CD4-positive, alpha-beta T cell treated with Interleukin-10 for 1 hour (primary cell): ENCODE measurements at regions not wholly inside any gene's neighbourhood (a gene's known extent, or its start where the extent isn't known, plus 50 kb on each side); places are given as distances from the start of the nearest gene placed in this dataset.
"Not testable (repeated sequence)": the region's sequence is repeated elsewhere in the genome, so short reads cannot be mapped to it uniquely, and the experiment has no call there.

Source experiments
- DNase-seq: peaks from one replicate; pipeline ENCODE4 v3.0.0-alpha.2; 2020

DNA sequence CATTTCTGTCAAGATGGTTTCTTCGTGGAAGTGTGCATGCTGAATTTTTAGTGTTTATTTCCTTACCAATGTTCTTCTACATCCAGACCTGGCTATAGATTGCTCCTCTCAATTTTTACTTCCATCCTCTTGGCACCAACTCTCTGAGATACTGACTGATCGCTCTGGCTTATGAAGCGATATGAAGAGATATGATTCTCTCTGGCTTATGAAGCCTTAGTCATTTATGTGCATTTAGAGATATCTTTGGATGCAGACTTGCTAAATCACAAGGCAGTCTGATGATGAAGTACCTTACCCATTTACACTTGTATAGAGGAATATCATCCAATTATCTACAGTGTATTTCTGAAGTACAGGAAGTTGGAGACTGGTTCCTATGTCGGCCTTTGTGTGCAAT lies 295.4 kb upstream of the STXBP5 start:
- DNase-seq, result no peak

DNA sequence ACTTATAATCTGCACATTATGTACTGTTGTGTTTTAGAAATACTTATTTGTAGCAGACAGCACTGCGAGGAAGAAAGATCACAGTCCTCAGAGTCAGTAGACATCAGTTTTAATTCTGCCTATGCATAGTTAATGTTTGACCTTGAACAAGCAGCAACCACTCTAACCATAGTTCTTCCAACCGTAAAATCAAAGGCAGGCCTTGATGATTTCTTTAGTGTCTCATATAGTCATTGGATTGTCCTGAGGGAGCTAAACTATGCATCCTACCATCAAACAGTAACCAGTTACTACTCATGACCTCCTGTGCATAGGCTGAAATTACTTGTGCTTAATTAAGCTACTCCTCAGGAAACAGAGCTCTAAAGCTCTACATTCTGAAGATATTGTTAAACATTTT lies 294.8 kb upstream of the STXBP5 start:
- no peak for DNase-seq

DNA sequence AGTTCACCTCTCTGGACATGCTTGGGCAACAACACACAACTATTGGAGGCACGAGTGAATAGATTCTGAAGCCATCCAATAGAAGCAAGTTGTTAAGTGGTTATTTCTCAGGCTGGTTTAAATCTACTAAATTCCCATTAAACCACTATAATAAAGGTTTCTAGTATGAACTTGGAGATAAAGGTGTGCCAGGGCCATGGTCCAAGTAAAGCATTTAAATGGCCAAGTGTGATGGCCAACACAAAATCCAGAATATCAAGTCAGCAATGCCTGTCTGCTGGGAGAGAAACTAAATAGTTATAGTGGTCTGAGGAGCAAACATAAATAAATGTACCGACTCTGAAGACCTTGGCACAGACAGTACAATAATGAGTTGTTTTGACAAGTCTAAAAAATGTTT lies 294.3 kb upstream of the STXBP5 start:
- no peak for DNase-seq

DNA sequence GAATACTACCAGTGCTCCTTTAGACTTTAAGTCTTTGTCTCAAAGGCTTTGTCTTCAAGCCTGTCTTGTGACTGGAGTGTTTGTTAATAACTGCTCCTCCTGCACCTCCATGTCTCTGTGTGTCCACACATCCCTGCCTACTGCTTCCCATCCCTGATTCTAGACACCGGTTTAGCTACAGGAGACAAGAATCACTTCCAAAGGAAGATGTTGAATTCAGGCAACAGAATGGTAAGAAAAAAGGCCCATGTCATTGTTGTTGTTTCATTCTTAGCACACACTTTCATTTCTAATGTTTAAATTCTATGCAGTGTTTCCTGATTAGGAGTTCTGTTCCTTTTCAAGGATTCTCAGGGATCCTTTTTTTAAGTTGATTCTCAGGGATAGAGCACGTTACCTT lies 293.6 kb upstream of the STXBP5 start:
- no peak for DNase-seq

DNA sequence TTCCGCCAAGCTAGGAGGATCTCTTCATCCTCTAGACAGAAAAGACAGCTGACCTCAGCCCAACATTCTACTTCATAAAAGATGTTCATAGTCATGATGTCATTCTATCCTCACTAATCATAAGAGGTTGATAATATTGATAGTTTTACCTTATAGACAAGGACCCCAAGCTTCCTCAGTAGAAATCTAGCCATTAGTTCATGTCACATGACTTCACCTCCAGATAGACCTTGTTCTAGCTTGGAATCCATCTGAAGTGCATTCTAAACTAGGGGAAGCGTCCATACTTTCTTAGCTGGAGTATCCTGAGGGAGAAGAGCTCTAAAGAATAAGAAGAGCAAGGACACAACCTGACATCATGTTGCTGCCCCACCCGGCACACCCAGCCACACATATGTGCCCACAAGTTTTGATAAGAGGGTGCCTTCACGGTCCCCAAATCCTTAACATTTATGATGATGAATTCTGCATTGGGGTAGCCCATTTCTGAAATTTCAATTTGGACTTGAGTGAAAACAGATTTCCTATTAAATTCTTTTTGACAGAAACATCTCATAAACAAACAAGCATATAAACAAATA lies 292.5 kb upstream of the STXBP5 start:
- no peak for DNase-seq

DNA sequence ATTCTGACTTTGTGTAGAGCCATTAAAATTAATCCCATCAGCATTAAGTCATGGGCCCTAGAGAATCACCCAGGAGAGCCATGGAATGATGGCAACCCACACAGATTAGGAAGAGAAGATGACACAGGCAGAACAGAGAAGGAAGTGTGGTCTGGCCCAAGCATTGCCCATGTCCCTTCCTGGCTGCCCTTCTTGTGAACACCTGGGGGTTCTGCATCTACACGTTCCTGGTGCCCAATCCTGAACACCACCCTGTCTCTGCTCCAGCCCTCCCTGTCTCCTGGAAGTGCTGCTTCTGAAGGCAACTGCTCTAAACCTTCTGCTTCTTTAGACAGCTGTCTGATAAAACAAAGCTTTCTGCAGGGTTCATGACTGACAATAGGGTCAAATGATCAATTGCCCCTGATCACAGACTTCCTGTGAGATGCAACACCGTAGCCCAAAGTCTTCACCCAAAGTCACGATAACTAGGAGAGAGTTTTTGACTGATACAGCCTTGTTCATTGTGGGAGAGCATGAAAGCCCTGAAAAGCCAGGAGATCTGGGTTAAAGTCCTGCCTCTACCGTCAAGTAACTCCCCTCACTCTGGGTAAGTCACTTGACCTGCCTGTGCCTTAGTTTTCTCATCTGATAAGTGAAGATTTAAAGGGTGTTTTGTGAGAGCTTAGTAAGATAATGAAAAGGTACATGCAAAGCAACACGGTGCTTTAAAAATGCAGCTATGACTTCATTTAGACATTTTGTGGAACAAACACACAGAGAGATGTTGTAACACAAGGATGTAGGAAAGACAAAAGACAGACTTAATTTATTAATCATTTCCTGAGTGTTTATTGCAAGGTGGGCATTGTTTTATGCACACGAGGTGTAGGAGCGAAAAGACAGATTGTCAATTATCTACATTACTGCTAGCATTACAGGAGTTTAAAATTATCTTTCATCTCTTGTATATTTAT lies 291.2 kb upstream of the STXBP5 start:
- no peak for DNase-seq

DNA sequence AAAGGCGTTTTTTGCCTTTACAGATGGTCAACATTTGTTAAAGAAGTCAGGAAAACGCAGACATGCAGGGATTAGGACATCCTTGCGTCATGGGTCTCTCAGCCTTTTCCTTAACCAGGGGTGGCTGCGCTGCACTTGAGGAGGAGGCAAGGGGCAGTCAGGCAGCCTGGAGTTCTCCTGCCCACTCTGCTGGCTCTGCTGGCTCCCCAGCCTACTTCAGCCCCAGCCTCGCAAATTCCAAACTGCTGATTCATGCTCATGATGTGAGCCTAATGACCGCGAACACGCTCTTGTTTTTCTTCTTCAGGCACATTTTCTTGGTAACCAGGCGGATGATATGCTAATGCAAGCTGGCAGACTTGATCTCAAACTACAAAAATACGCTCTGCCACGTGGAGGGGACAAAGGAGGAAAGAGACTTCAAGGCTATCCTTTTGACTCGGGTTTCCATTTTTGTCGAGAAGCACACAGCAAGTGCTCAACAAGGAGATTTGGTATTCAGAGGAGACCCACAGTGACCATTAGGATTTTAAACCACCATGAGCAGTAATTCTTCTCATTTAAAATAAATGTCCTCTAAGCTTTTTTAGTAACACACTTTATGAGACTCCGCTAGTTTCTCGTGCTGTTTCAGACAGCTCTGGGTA lies 290.3 kb upstream of the STXBP5 start:
- DNase-seq, result no peak

DNA sequence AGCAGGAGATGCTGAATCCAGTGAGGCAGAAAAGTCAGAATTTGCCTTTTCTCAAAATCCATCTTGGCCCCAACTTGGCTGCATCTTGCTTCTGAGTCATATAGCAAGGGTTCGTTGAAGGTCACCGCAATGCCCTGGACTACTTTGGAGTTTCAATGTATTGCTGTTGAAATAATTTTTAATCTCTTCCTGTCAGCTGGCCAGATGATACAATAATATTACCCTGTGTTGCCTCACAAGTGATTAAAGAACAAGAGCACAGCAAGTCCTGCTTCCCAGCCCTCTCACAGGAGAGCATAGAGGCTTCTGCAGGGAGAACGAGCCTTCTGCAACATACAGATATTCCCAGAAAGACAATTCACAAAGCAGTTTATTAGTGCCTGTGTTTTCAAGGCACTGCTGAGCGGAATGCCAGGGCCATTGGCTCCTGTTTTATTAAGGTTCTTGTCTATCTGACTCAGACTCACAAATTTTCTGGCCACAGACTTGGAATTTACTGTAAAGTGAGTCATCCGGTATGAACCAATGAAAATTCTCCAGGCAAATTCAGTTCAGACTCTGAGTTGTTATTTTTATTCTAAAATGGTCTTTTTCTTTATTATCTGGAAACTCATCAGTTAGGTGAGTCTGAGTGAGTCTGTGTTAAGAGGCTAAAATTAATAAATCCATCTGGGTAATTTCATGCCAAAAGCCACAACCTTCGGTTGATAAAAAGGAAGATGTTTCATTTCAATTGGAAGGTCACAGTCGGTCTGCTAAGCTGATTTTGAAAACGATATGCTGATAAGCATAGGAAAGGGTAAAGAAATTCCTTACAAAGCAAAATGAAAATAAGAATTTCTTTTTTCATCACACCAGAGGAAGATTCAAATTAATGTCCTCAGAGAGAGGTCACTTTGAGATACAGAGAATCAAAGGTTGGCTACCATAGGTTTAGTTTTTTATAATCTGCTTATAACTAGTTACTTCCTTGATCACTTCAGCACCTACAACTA lies 289.4 kb upstream of the STXBP5 start:
- no peak for DNase-seq

DNA sequence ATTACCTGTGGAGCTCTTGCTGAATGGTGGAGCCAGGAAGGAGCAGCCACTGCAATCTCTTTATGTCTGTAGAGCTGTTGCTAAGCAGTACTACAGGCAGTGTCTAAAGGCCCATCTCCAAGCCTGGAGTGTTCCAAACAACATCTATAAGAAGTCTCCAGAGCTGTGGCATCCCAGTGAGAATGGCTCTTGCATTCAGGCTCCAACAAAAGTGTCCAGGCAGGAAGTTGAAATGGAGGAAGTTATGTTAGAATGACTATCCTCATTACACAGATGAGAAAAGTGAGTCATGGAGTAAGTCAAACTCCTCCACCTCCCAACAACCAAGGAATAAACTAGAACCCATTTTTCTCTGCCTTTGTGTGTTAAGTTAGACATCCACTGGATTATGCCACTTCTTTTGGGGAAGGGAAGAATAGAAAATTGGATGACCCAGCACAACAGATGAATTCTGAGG lies 288.5 kb upstream of the STXBP5 start:
- no peak for DNase-seq

DNA sequence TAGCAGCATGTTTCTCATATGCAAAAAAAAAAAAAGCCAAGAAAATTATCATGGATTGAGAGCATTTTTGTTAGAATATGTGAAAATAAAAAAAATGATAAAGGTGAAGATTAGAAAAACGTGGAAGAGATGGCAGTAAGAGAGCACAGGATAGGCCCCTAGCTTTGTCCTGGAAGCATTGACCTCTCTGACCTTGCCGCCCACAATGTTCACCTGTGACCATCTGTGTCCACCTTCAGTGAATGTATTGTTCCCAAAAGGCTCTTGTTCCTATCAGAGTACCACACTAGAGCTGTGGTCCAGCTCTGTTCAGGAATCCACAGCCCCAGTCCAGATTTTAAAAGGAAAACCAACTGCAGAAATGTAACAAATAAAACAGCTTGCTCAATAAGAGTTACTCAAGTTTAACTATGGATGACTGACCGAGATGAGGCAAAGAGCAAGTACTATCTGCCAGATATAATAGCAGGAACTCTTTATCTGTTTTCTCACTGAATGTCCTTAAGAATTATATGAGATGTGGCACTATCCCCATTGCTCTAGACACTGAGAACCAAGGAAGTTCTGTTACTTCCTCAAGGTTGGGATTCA lies 287.7 kb upstream of the STXBP5 start:
- no peak for DNase-seq

DNA sequence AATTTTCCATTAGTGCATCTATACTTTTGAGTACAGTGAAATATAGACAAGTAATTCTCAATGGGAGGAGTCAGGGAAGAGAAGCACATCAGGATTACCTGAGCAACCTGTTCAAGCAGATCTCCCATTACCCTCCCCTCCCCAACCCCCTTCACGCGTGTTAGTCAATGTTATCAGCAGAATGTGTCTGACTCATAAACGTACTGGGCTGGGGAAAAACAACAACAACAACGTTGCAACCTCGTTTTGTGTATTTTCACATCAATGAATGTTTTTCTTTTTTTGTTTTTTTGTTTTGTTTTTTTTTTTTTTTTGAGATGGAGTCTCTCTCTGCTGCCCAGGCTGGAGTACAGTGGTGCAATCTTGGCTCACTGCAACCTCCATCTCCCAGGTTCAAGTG lies 287.0 kb upstream of the STXBP5 start:
- DNase-seq, result no peak

DNA sequence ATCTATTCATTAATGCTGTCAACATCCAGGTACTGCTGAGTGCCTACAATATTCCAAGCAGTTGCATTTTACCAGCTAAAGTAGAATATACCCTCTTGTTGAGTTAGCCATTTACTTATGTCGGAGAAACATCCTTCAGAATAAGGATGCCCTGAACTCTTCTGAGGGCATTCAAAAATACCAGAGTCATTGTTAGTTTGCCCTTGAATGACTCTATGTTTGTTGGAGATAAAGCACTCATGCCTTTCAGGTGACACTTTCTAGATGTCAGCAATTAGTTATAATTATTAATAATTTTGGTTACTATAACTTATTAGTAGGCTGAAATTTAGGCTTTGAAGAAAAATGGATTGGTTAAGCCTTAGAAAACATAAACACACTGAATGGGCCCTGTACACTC lies 286.2 kb upstream of the STXBP5 start:
- DNase-seq, result no peak

DNA sequence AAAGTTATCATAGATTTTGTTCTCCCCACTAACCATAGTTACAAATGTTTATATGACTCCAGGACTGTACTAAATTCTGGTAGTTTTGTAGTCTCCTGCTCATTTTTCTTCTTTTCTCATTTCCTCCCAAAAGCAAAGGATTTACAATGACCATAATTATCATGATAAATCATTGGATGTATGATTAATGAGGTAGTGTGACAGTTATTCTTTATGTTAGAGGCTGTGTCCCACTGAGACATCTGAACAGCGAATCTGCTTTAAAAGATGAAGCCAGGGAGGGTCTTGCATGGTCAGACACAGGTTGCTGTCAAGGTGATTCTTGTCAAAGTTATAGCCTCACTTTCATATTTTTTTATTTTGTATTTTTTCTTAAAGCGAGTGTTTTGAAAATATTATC lies 285.2 kb upstream of the STXBP5 start:
- no peak for DNase-seq

DNA sequence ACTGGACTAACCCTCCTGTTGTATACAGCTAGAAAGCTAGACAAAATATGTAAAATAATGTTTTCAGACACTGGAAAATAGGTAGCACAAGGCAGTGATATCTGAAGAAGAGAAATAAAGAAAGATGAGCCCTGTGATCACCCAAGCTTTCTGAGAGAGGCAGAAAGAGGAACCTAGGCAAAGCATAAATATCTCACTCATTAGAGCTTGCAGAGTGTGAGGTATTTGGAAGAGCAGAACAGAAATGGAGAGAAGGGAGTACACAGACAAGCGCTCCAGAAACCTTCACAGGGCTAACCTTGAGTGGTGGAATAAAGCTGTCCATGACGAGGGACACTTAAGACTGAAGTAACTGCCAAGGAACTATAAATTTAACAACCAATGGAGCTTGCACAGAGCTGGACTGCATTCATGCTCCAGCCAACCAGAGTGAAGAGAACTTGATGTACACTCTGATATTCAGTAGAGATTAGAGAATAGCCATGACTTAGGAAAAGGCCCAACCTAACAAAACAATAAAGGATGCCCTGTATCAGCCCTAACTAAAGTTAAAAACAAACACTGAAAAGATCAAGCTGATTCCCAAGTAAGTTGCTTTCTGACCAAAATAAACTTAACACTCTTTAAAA lies 280.9 kb upstream of the STXBP5 start:
- no peak for DNase-seq

DNA sequence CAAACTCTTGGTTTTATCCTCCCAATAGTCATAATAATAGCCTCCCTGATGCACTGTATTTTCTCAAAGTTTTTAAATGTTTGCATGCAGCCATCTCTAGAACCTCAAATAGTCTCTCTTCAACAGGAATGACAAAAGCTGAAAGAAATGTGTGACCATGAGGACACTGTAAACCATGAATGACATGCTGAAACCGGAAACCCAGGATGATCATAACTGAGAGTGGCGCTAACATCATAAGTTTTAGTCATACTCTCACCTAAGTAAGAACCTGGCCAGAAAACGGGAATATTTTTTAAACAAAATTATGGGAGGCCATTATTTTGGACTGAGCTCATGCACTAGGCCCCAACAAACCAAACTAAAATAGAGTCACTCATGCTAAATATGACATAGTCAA lies 278.4 kb upstream of the STXBP5 start:
- DNase-seq, result no peak

DNA sequence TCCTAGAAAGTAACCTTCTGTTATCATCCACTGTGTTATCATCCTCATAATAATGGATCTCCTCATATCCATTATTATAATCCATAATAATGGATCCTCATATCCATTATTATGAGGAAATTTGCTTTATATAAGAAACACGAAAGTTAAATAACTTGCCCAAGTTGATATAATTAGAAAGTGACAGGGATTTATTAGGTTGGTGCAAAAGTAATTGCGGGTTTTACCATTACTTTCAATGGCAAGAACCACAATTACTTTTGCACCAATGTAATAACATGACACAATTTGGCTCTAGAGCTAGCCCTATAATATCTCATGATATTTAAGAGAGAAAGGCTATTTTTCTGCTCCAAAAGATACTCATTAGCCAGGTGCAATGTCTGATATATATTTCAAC lies 275.7 kb upstream of the STXBP5 start:
- DNase-seq, result no peak

DNA sequence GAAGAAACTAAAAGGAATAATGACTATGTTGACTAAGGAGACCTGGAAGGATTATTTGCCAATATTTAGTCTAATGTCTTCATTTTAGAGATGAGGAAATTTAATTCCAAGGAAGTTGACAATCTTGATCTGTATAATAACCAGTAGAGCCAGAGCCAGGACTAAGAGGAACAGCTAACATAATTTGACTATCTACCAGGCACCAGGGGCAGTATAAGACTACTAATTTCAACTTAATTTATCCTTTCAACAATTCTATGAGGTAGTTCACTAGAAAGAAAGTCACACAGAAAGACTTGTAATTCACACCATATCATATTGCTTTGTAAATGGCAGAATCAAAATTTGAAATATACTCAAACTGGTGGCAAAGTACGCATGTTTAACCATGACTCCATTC lies 273.0 kb upstream of the STXBP5 start:
- DNase-seq, result no peak

DNA sequence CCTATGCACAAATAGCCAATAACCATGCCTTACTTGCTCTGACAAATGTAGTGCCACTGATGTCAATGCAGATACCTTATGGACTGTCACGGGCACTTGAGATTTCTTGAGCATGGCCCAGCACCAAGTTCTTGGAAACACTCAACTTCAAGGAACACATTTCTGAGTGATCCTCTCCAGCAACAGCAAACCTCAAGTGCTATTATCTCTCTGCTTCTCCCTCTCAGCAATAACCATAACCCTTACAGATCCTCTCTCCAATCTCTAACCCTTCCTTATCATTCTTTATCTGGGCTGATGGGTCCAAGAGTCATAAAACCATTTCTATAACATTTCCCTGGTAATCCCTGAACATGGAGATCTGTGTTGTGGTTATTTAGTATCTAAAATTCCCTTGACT lies 266.9 kb upstream of the STXBP5 start:
- DNase-seq, result no peak

DNA sequence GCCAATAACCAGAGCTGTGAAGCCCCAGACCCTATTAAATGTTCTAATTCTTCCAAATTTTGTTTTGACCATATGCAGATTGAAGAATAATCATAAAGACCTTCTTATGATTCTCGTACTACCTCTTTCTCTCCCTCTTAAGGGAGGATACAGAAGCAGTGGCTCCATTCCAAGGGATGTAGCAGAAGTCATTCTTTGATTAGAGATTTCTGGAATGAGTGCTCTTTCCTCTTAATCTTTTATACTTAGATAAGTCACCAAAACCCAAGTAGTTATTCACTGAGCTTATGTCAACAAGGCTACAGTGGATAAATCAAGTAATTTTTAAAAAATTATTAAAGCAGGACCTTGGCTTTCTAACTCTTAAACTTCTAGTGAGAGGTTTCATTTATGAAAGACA lies 266.0 kb upstream of the STXBP5 start:
- no peak for DNase-seq

DNA sequence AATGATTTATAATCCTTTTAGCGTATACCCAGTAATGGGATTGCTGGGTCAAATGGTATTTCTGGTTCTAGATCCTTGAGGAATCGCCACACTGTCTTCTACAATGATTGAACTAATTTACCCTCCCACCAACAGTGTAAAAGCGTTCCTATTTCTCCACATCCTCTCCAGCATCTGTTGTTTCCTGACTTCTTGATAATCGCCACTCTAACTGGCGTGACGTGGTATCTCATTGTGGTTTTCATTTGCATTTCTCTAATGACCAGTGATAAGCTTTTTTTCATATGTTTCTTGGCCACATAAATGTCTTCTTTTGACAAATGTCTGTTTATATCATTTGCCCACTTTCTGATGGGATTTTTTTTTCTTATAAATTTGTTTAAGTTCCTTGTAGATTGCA lies 264.8 kb upstream of the STXBP5 start:
- DNase-seq, result not testable (repeated sequence)

DNA sequence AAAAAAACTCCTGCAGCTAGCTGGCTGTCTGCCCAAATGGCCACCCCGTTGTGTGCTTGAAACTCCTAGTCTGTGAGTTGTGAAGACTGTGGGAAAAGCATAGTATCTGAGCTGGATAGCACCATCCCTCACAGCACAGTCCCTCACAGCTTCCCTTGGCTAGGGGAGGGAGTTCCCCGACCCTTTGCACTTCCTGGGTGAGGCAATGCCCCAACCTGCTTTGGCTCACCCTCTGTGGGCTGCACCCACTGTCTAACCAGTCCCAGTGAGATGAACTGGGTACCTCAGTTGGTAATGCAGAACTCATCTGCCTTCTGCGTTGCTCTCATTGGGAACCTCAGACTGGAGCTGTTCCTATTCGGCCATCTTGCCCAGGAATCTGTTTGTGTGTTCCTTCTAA lies 260.6 kb upstream of the STXBP5 start:
- DNase-seq, result no peak

DNA sequence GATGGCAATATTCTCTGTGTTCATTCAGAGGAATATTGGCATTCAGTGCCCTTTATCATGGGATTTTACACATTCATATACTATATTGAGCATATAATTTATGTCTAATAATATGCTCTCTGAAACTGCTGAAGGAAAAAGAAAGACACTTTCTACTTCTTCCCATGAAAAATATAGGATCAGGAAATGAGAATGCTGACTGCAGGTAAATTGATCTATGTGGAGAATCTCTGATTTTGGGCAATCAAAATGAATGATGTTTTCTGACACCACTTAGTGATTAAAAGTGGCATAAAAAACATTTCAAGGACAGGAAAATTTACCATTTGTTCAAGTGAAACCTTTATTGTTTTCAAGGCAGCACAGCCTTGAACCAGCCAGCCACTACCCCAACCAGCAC lies 260.1 kb upstream of the STXBP5 start:
- no peak for DNase-seq
